HepG2 (cell line): ENCODE measurements at regions not wholly inside any gene's neighbourhood (a gene's known extent, or its start where the extent isn't known, plus 50 kb on each side); places are given as distances from the start of the nearest gene placed in this dataset.

Experiments used
- ZNF274 ChIP-seq: sonication (generic); formaldehyde crosslinking; IDR thresholded peaks from 2 replicates; pipeline ENCODE4 v1.5.1; 2020; ENCODE audit warnings: mild to moderate bottlenecking, missing genetic modification reagents
- ZNF282 ChIP-seq: fragments of 450-650 bp; IDR thresholded peaks from 2 replicates; pipeline ENCODE4 v1.6.1; 2018; ENCODE audit not compliant: partially characterized antibody

DNA sequence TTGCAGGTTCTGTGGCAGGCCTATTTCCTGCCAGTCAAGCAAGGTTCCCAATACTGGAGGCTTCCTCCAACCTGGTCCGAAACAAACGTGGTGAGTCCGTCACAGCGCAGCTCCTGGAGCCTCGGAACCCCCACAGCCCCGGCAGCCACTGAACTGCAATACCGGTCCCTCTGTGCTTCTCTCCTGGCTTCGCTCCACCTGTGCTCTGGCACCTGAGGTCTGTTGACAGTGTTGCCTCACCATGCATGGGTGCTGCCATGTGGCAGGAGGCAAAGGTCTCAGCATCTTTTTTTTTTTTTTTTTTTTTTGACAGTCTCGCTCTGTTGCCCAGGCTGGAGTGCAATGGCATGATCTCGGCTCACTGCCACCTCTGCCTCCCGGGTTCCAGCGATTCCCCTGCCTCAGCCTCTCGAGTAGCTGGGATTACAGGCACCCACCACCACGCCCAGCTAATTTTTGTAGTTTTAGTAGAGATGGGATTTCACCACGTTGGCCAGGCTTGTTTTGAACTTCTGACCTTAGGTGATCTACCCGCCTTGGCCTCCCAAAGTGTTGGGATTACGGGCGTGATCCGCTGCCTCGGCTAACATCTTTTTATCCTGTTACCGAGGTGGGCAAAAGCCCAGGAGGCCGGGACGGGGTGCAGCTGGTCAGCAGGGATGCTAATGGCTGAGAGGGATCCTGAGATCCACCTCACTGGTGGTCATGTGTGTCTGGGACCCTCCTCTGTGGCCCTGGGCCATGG is 57.1 kb upstream of the RNU6ATAC start:
- TF ChIP-seq ZNF282 (no peak), ZNF274 (CRISPR knock-in tag) (no peak)
